ENCODE measurements at regions not wholly inside any gene's neighbourhood (a gene's known extent, or its start where the extent isn't known, plus 50 kb on each side); places are given as distances from the start of the nearest gene placed in this dataset.

DNA sequence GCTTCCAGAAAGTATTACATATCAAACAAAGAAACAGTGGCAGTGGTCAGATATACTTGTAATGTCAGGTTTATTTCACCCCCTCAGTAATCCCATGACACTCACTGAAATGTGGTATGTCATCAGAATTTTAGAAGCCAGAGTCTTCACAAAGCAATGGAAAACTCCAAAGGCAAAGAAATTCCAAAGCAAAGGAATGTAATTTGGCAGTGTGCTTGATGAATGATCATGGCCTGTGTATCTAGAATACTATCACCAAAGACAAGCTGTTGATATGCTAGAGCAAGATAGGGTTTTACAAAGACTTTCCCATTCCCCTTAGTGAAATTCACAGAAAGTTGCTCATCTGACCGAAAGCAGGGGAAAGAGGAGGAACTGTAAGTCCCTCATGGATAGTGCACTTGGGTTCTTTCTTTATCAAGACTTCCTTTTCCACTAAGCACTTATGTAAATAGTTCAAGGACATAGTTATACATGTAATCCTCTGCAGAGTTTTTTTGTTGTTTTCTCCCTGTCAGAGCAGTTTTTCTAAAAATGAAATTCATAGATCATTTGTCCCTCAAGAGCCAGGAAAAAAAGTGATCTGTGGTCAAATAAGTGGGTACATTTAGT lies 243.4 kb downstream of the NHLRC3 start:
- intact Hi-C loops (cut with DNase I) = no loop called here

DNA sequence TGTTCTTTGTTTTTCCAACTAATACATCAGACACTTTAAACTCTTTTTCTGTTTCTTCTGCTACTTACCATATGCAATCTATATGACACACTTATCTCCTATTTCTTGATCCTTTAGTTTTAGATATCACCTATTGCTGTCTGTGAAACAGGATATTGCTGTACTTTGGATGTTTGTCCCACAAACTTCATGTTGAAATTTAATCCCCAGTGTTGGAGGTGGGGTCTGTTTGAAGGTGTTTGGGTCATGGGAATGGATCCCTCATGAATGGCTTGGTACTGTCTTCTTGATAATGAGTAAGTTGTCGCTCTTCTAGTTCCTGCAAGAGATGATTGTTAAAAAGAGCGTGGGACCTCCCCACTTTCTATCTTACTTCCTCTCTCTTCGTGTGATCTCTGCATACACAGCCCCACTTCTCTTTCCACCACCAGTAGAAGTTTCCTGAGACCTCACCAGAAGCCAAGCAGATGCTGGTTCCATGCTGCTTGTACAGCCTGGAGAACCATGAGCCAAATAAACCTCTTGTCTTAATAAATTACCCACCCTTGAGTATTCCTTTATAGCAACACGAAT lies 244.2 kb downstream of the NHLRC3 start:
- H3K4me3 ChIP-seq = no peak overlapping the region
- H3K36me3 ChIP-seq = no peaks in the 10 kb centered on the region
- no peaks in the 10 kb centered on the region for H3K4me1 ChIP-seq
- TF ChIP-seq, protein P1, sequence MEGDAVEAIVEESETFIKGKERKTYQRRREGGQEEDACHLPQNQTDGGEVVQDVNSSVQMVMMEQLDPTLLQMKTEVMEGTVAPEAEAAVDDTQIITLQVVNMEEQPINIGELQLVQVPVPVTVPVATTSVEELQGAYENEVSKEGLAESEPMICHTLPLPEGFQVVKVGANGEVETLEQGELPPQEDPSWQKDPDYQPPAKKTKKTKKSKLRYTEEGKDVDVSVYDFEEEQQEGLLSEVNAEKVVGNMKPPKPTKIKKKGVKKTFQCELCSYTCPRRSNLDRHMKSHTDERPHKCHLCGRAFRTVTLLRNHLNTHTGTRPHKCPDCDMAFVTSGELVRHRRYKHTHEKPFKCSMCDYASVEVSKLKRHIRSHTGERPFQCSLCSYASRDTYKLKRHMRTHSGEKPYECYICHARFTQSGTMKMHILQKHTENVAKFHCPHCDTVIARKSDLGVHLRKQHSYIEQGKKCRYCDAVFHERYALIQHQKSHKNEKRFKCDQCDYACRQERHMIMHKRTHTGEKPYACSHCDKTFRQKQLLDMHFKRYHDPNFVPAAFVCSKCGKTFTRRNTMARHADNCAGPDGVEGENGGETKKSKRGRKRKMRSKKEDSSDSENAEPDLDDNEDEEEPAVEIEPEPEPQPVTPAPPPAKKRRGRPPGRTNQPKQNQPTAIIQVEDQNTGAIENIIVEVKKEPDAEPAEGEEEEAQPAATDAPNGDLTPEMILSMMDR (IDR thresholded peaks at IDR 0.05) = no peak
- TF ChIP-seq POLR2A (IDR thresholded peaks at IDR 0.05) (no peak), POLR2AphosphoS5 (IDR thresholded peaks at IDR 0.05) (no peak), EP300 (IDR thresholded peaks at IDR 0.05) (no peak)
- no peak overlapping the region for H3K27ac ChIP-seq
- no peaks in the 10 kb centered on the region for H3K27me3 ChIP-seq
- peaks cover 0 to 5% (median 0%) of the 10 kb centered on the region in 4 donors for H3K9me3 ChIP-seq
- 54 to 58% methylated on average over 4 of the region's 4 CpGs for WGBS, 2 donors
- intact Hi-C loops (cut with DNase I) = no loop called here
- no peak for DNase-seq

More for the DNA sequence above, 243.4 kb downstream of the NHLRC3 start:
- no peaks in the 10 kb centered on the region for H3K36me3 ChIP-seq
- no peak overlapping the region for H3K27ac ChIP-seq
- H3K4me1 ChIP-seq = no peaks in the 10 kb centered on the region
- no peak overlapping the region for H3K4me3 ChIP-seq
- no peaks in the 10 kb centered on the region for H3K27me3 ChIP-seq
- WGBS, 2 donors = 57 to 61% methylated on average over 1 of the region's 1 CpG
- TF ChIP-seq, protein P1 (IDR thresholded peaks at IDR 0.05) = no peak
- TF ChIP-seq POLR2A (IDR thresholded peaks at IDR 0.05) = no peak
- TF ChIP-seq EP300 (IDR thresholded peaks at IDR 0.05) = no peak
- H3K9me3 ChIP-seq = no peaks in the 10 kb centered on the region
- DNase-seq = no peak

DNA sequence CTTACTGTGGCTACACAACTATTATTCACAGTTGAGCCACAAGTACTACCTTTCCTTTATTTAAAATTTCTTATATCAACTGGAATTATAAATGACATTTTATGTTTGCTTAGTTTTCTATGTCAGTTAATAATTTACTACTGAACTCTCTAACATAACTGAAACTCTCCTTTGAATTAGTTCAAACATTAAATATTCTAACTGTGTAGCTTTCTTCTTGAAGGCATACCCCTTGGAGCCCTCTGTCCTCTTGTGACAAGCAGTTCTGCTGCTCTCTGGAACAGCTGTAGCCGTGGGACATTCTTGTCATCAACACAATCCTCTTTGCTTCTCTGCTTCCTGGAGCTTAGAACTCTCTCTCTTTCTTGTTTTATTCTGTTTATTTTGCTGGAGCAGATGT lies 244.8 kb downstream of the NHLRC3 start:
- no peak overlapping the region for H3K4me3 ChIP-seq
- intact Hi-C loops (cut with DNase I) = no loop called here
- H3K27ac ChIP-seq = no peak overlapping the region
- H3K27me3 ChIP-seq = no peaks in the 10 kb centered on the region
- no peak for DNase-seq
- no peaks in the 10 kb centered on the region for H3K4me1 ChIP-seq
- 13 to 67% methylated on average over 1 of the region's 1 CpG for WGBS, 2 donors
- H3K36me3 ChIP-seq = no peaks in the 10 kb centered on the region
- TF ChIP-seq, protein P1 (IDR thresholded peaks at IDR 0.05) = no peak
- TF ChIP-seq EP300 (IDR thresholded peaks at IDR 0.05) (no peak), POLR2A (IDR thresholded peaks at IDR 0.05) (no peak), POLR2AphosphoS5 (IDR thresholded peaks at IDR 0.05) (no peak)
- peaks cover 0 to 5% (median 1%) of the 10 kb centered on the region in 4 donors for H3K9me3 ChIP-seq

DNA sequence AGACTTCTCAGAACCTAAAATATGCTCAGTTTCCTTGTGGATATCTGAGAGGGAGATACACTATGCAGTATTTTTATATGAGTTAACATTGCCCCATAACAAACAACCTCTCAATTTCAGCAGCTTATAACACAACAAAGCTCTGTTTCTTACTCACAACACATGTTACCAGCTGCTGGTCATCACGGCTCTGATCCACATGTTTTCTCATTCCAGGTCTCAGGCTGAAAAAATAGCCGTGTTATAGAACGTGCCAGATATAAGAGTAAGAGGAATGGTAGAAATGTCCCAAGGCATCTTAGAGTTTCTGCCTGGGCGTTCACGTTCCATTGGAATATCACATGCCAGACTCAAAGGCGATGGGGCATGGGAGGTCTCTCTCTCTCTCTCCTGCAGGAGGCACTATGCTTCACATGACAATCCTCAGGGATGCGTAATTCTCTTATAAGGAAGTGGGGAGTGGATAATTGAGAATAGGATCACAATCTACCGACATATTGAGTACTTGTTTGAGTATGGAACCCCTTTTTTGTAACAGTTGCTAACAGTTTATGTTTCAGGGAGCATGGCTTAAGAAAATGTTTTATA lies 246.6 kb downstream of the NHLRC3 start:
- WGBS, 2 donors = 87 to 89% methylated on average over 8 of the region's 8 CpGs
- no peaks in the 10 kb centered on the region for H3K4me1 ChIP-seq
- intact Hi-C loops (cut with DNase I) = no loop called here
- no peak for DNase-seq
- no peaks in the 10 kb centered on the region for H3K27me3 ChIP-seq
- no peak overlapping the region for H3K4me3 ChIP-seq
- no peak overlapping the region for H3K27ac ChIP-seq
- H3K36me3 ChIP-seq = no peaks in the 10 kb centered on the region
- TF ChIP-seq, protein P1 (IDR thresholded peaks at IDR 0.05) = no peak
- TF ChIP-seq POLR2AphosphoS5 (IDR thresholded peaks at IDR 0.05) = no peak
- no peak for TF ChIP-seq POLR2A (IDR thresholded peaks at IDR 0.05)
- no peak for TF ChIP-seq EP300 (IDR thresholded peaks at IDR 0.05)
- H3K9me3 ChIP-seq = peaks cover 0 to 5% (median 1%) of the 10 kb centered on the region in 4 donors

Measured in sigmoid colon (tissue), 6 donors.